Body of pancreas (tissue), 4 donors: ENCODE measurements at regions not wholly inside any gene's neighbourhood (a gene's known extent, or its start where the extent isn't known, plus 50 kb on each side); places are given as distances from the start of the nearest gene placed in this dataset.

Source experiments
- CTCF ChIP-seq, 7 experiments: fragments of 450-650 bp in 4 of 7; fragments of 200-600 bp in 3 of 7; sonication (generic) in 3 of 7; IDR thresholded peaks; one replicate each; pipeline ENCODE4 v1.5.1; 2016 to 2019; ENCODE audit warnings: antibody characterized with exemption in 7 of 7
- POLR2A ChIP-seq, 3 donors: fragments of 450-650 bp; IDR thresholded peaks; one replicate each; pipeline ENCODE4 v1.6.1; 2016; ENCODE audit warnings: antibody characterized with exemption in 3 of 3, mild to moderate bottlenecking in 2 of 3

DNA sequence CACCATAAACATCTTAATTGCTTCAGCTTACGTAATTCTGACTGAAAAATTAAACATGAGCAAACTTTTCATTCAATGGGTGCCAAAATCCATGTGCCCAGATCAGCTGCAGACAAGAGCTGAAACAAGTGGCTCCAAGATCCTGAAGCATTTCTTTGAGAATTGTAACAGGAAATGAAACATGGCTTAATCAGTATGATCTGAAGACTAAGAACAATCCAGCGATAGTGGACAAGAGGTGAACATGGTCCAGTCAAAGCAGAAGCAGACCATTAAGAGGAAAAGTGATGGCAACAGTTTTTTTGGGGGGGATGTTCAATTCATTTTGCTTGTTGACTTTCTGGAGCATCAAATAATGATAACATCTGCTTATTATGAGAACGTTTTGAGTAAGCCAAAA, 1964.5 kb upstream of the RAG2 start:
- TF ChIP-seq CTCF (IDR thresholded peaks at IDR 0.05) (no peak), POLR2A (IDR thresholded peaks at IDR 0.05) (no peak)
